Activated naive CD4-positive, alpha-beta T cell treated with anti-CD3 and anti-CD28 coated beads for 36 hours (primary cell): ENCODE measurements at regions not wholly inside any gene's neighbourhood (a gene's known extent, or its start where the extent isn't known, plus 50 kb on each side); places are given as distances from the start of the nearest gene placed in this dataset.

ENCODE experiments used
- CTCF ChIA-PET: fragments of 350-600 bp; sonication (Branson Sonifier 250); formaldehyde crosslinking; loops from one replicate; lab custom pipeline; 2021; ENCODE audit warnings: antibody characterized with exemption; lab: Charles Lee
- DNase-seq: peaks from one replicate; pipeline ENCODE4 v3.0.0-alpha.2; 2020
- H3K27ac Mint-ChIP-seq: one replicate; pipeline ENCODE4 v1.8.0; 2021; ENCODE audit warnings: mild to moderate bottlenecking, mixed read lengths
- H3K27me3 Mint-ChIP-seq: one replicate; pipeline ENCODE4 v1.8.0; 2021; ENCODE audit warnings: low read depth, mixed read lengths
- H3K36me3 Mint-ChIP-seq: one replicate; pipeline ENCODE4 v1.8.0; 2021; ENCODE audit warnings: low read depth, mixed read lengths
- H3K4me1 Mint-ChIP-seq: one replicate; pipeline ENCODE4 v1.8.0; 2021; ENCODE audit warnings: low read depth, mixed read lengths
- H3K4me3 Mint-ChIP-seq: one replicate; pipeline ENCODE4 v1.8.0; 2021; ENCODE audit warnings: mild to moderate bottlenecking, moderate library complexity, mixed read lengths
- H3K9me3 Mint-ChIP-seq: one replicate; pipeline ENCODE4 v1.8.0; 2021; ENCODE audit warnings: mixed read lengths
- intact Hi-C: fragments of 100-400 bp; cut with micrococcal nuclease; formaldehyde crosslinking; loops from one replicate; pipeline ENCODE4 v1.15.1; 2023

- Mint-ChIP-seq H3K27me3 (no peaks in the 10 kb centered on the region), H3K4me3 (no peak overlapping the region)
These were observed 365.5 kb downstream of the GBE1 start for GRCh38 chr3:81395739-81396513.

GRCh38 chr3:81394651-81395524 lies 366.6 kb downstream of the GBE1 start:
- DNase-seq = no peak
- no peaks in the 10 kb centered on the region for H3K9me3 Mint-ChIP-seq
- intact Hi-C loops = no loop called here
- no peaks in the 10 kb centered on the region for H3K36me3 Mint-ChIP-seq
- no peaks in the 10 kb centered on the region for H3K4me1 Mint-ChIP-seq
- H3K27ac Mint-ChIP-seq = no peak overlapping the region
- H3K27me3 Mint-ChIP-seq = no peaks in the 10 kb centered on the region
- CTCF ChIA-PET = interaction anchor here (0.6 kb wide), 1 partner anchor 42 kb away, joined by 3 read pairs; no protein-coding TSS in a partner anchor
- no peak overlapping the region for H3K4me3 Mint-ChIP-seq

More at GRCh38 chr3:81395739-81396513, 365.5 kb downstream of the GBE1 start:
- Mint-ChIP-seq H3K9me3 (no peaks in the 10 kb centered on the region), H3K4me1 (no peaks in the 10 kb centered on the region), H3K36me3 (no peaks in the 10 kb centered on the region), H3K27ac (no peak overlapping the region)
- DNase-seq = no peak
- CTCF ChIA-PET = no interaction called here
- intact Hi-C loops = no loop called here

GRCh38 chr3:81393251-81393650 lies 368.2 kb downstream of the GBE1 start:
- intact Hi-C loops = no loop called here
- CTCF ChIA-PET = interaction anchor here (0.6 kb wide), 1 partner anchor 1646 kb away, joined by 3 read pairs; no protein-coding TSS in a partner anchor
- Mint-ChIP-seq H3K27ac (no peak overlapping the region), H3K9me3 (no peaks in the 10 kb centered on the region), H3K27me3 (no peaks in the 10 kb centered on the region), H3K4me3 (no peak overlapping the region), H3K4me1 (no peaks in the 10 kb centered on the region), H3K36me3 (no peaks in the 10 kb centered on the region)
- no peak for DNase-seq

GRCh38 chr3:81390796-81391195 lies 370.6 kb downstream of the GBE1 start:
- DNase-seq = no peak
- Mint-ChIP-seq H3K27ac (no peak overlapping the region), H3K4me1 (no peaks in the 10 kb centered on the region), H3K27me3 (no peaks in the 10 kb centered on the region), H3K9me3 (no peaks in the 10 kb centered on the region), H3K4me3 (no peak overlapping the region), H3K36me3 (no peaks in the 10 kb centered on the region)
- intact Hi-C loops = no loop called here
- CTCF ChIA-PET = no interaction called here

DNA sequence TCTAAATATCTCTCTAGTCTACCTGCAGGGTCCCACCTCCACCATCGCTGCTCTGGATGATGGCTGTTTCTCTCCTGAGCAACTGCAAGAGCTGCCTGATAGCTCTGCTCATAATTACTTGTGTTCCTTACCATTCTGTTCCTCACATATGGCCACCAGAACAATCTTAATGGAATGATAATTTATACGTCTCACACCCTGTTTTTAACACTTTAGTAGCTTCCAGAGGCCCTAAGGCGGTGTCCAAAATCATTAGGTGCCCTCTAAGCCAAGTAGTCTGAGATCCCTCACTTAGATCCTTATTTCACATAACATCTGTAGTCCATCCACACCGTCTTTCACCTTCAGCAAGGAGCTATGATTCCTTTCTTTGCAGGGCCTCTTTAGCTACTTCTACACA lies 373.3 kb downstream of the GBE1 start:
- CTCF ChIA-PET = no interaction called here
- Mint-ChIP-seq H3K27ac (no peak overlapping the region), H3K9me3 (no peaks in the 10 kb centered on the region), H3K4me1 (no peaks in the 10 kb centered on the region), H3K27me3 (no peaks in the 10 kb centered on the region), H3K4me3 (no peak overlapping the region), H3K36me3 (no peaks in the 10 kb centered on the region)
- intact Hi-C loops = no loop called here
- no peak for DNase-seq

DNA sequence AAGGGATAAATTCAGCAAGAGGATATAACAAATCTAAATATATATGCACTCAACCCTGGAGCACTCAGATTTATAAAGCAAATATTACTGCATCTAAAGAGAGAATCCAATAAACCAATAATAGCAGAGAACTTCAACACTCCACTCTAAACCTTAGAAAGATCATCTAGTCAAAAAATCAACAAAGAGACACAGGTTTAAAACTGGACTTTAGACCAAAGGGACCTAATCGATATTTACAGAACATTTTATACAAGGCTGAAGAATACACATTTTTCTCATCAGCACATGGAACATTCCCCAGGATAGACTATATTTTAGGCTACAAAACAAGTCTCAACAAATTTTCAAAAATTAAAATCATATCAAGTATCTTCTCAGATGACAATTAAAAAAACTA lies 379.0 kb downstream of the GBE1 start:
- Mint-ChIP-seq H3K27ac (no peak overlapping the region), H3K36me3 (no peaks in the 10 kb centered on the region), H3K4me3 (no peak overlapping the region), H3K4me1 (no peaks in the 10 kb centered on the region), H3K9me3 (no peaks in the 10 kb centered on the region), H3K27me3 (no peaks in the 10 kb centered on the region)
- CTCF ChIA-PET = no interaction called here
- intact Hi-C loops = no loop called here
- DNase-seq = no peak

DNA sequence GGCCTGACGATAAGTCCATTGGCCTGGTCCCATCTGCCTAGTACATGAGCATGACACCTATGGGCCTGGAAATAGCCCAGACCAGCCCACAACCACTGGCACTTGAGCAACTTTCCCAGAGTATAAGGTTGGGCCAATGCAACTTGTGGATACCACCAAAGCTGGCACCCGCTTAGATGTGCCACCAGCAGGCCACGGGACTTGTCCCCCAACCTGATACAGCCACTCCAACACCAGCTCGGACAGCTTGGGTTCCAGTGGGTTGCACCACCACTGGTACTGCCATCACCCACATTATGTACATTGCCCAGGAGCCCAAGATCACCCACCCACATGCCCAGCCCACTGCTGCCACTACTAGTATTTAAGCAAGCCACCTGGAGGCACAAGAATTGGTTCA lies 381.2 kb downstream of the GBE1 start:
- Mint-ChIP-seq H3K27ac (no peak overlapping the region), H3K36me3 (no peaks in the 10 kb centered on the region), H3K27me3 (no peaks in the 10 kb centered on the region), H3K4me1 (no peaks in the 10 kb centered on the region), H3K9me3 (no peaks in the 10 kb centered on the region), H3K4me3 (no peak overlapping the region)
- intact Hi-C loops = no loop called here
- no peak for DNase-seq
- CTCF ChIA-PET = no interaction called here

GRCh38 chr3:81378552-81379293 lies 382.7 kb downstream of the GBE1 start:
- no peak overlapping the region for H3K27ac Mint-ChIP-seq
- no peak for DNase-seq
- H3K36me3 Mint-ChIP-seq = no peaks in the 10 kb centered on the region
- H3K4me3 Mint-ChIP-seq = no peak overlapping the region
- H3K9me3 Mint-ChIP-seq = peaks cover 2% of the 10 kb centered on the region
- CTCF ChIA-PET = no interaction called here
- intact Hi-C loops = no loop called here
- no peaks in the 10 kb centered on the region for H3K4me1 Mint-ChIP-seq
- no peaks in the 10 kb centered on the region for H3K27me3 Mint-ChIP-seq

GRCh38 chr3:81375921-81376320 lies 385.5 kb downstream of the GBE1 start:
- no peak overlapping the region for H3K4me3 Mint-ChIP-seq
- H3K27me3 Mint-ChIP-seq = no peaks in the 10 kb centered on the region
- no peaks in the 10 kb centered on the region for H3K4me1 Mint-ChIP-seq
- no peak overlapping the region for H3K27ac Mint-ChIP-seq
- CTCF ChIA-PET = no interaction called here
- DNase-seq = no peak
- H3K36me3 Mint-ChIP-seq = no peaks in the 10 kb centered on the region
- H3K9me3 Mint-ChIP-seq = peaks cover 4% of the 10 kb centered on the region
- intact Hi-C loops = no loop called here

DNA sequence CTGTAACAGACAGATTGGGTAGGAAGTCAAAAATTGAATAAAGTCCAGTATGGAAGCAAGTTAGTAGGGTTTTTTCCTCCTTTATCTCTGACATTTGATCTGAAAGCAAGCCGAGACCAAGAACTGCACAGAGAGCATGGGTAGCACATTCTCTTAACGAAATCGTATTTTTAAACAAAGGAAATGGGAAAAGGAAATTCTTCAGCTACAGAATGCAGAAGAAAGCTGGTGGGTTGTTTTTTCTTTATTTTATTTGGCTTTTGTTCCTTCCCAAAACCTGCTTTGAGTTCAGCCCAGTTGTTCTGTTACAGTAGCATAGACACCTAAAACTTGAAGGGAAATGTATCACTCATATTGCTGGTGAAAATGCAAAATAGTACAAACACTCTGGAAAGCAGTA lies 397.0 kb downstream of the GBE1 start:
- Mint-ChIP-seq H3K36me3 (no peaks in the 10 kb centered on the region), H3K4me1 (no peaks in the 10 kb centered on the region), H3K27me3 (no peaks in the 10 kb centered on the region), H3K9me3 (peaks cover 4% of the 10 kb centered on the region), H3K27ac (no peak overlapping the region), H3K4me3 (no peak overlapping the region)
- intact Hi-C loops = no loop called here
- CTCF ChIA-PET = no interaction called here
- DNase-seq = no peak

GRCh38 chr3:81363816-81364215 lies 397.6 kb downstream of the GBE1 start:
- Mint-ChIP-seq H3K27me3 (no peaks in the 10 kb centered on the region), H3K27ac (no peak overlapping the region), H3K36me3 (no peaks in the 10 kb centered on the region), H3K4me3 (no peak overlapping the region), H3K9me3 (peaks cover 4% of the 10 kb centered on the region), H3K4me1 (no peaks in the 10 kb centered on the region)
- CTCF ChIA-PET = no interaction called here
- intact Hi-C loops = no loop called here
- no peak for DNase-seq

- no peaks in the 10 kb centered on the region for H3K36me3 Mint-ChIP-seq
- H3K4me1 Mint-ChIP-seq = no peaks in the 10 kb centered on the region
- H3K9me3 Mint-ChIP-seq = peaks cover 6% of the 10 kb centered on the region
- H3K27me3 Mint-ChIP-seq = no peaks in the 10 kb centered on the region
- H3K4me3 Mint-ChIP-seq = no peak overlapping the region
- intact Hi-C loops = no loop called here
- H3K27ac Mint-ChIP-seq = no peak overlapping the region
- CTCF ChIA-PET = no interaction called here
- DNase-seq = no peak
These were observed 407.3 kb downstream of the GBE1 start for GRCh38 chr3:81354119-81354518.
